ENCODE measurements at regions not wholly inside any gene's neighbourhood (a gene's known extent, or its start where the extent isn't known, plus 50 kb on each side); places are given as distances from the start of the nearest gene placed in this dataset.

- no peak for TF ChIP-seq SUZ12 (IDR thresholded peaks at IDR 0.05; ENCODE audit: extremely low read depth, insufficient read depth, insufficient read length)
- no peak for TF ChIP-seq ZNF274 (IDR thresholded peaks at IDR 0.05; ENCODE audit: low read depth, low read length)
Observed at GRCh38 chr1:228854907-228855306, 119.6 kb downstream of the RHOU start.

Data from NT2/D1 (cell line).